SK-N-MC (cell line): ENCODE measurements at regions not wholly inside any gene's neighbourhood (a gene's known extent, or its start where the extent isn't known, plus 50 kb on each side); places are given as distances from the start of the nearest gene placed in this dataset.

ENCODE experiments used
- EZH2 ChIP-seq: fragments of 200-600 bp; sonication (generic); IDR thresholded peaks from one replicate; pipeline ENCODE4 v1.6.1; 2017; ENCODE audit warnings: antibody characterized with exemption
- POLR2AphosphoS5 ChIP-seq: IDR thresholded peaks from 2 replicates; pipeline ENCODE4 v1.6.1; 2012; ENCODE audit warnings: mild to moderate bottlenecking, low read depth, low read length, borderline replicate concordance

DNA sequence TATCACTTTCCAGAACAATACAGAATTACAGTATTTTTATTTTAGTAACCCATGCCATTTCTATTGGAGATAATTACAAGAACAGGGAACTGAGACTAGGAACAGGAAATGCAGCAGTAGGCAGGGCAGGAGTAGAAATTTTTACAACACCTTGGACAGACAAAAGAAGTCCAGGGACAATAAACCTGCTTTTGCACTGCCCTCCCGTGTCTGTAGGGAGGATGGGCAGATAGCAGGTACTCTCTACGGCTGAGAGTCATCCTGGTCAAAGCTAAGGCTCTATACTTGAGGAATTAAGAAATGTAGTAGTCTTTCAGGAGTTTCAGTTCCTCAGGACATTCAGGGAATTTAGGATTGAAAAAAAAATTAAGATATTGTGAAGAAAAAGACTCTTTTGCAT lies 63.4 kb downstream of the VAX1 start:
- no peak for TF ChIP-seq EZH2
- TF ChIP-seq POLR2AphosphoS5 = no peak
